Large intestine (tissue), 3 donors: ENCODE measurements at regions not wholly inside any gene's neighbourhood (a gene's known extent, or its start where the extent isn't known, plus 50 kb on each side); places are given as distances from the start of the nearest gene placed in this dataset.

ENCODE experiments used
- DNase-seq, 2 donors: peaks; one replicate each; pipeline versions ENCODE4 v3.0.0 to v3.0.0-alpha.2; 2013
- H3K27ac ChIP-seq: one replicate; pipeline ENCODE4 v1.5.1; 2013; ENCODE audit warnings: low read length
- H3K27me3 ChIP-seq: 2 replicates; pipeline ENCODE4 v1.6.1; 2013; ENCODE audit warnings: low read length; ENCODE audit not compliant: control insufficient read depth, insufficient read depth
- H3K36me3 ChIP-seq: 2 replicates; pipeline ENCODE4 v1.6.1; 2013; ENCODE audit warnings: low read length; ENCODE audit not compliant: control insufficient read depth, insufficient read depth
- H3K4me1 ChIP-seq: one replicate; pipeline ENCODE4 v1.6.1; 2013; ENCODE audit warnings: low read length; ENCODE audit not compliant: control insufficient read depth, insufficient read depth
- H3K4me3 ChIP-seq: one replicate; pipeline ENCODE4 v1.5.1; 2013; ENCODE audit warnings: low read length
- H3K9me3 ChIP-seq: one replicate; pipeline ENCODE4 v1.6.1; 2013; ENCODE audit warnings: mild to moderate bottlenecking, low read depth, low read length, moderate library complexity; ENCODE audit not compliant: control insufficient read depth
- WGBS: methylation state at CpG from one replicate; pipeline ENCODE4 v1.1.5; 2013; ENCODE audit warnings: low lambda C conversion rate; ENCODE audit not compliant: insufficient coverage; 5-methylcytosine and 5-hydroxymethylcytosine counted together

- WGBS: no CpG with 5 or more reads among the region's 1 CpG
- H3K4me1 ChIP-seq: no peaks in the 10 kb centered on the region
- no peaks in the 10 kb centered on the region for H3K36me3 ChIP-seq
- no peaks in the 10 kb centered on the region for H3K27me3 ChIP-seq
- H3K9me3 ChIP-seq: no peaks in the 10 kb centered on the region
- no peak for DNase-seq
- H3K4me3 ChIP-seq: no peak overlapping the region
- no peak overlapping the region for H3K27ac ChIP-seq
Observed at GRCh38 chr13:90696254-90696653, 651.2 kb upstream of the MIR17HG start.

GRCh38 chr13:90696656-90697055, 650.8 kb upstream of the MIR17HG start:
- no peaks in the 10 kb centered on the region for H3K9me3 ChIP-seq
- no peak overlapping the region for H3K27ac ChIP-seq
- no peaks in the 10 kb centered on the region for H3K36me3 ChIP-seq
- no peaks in the 10 kb centered on the region for H3K27me3 ChIP-seq
- DNase-seq: no peak
- no peak overlapping the region for H3K4me3 ChIP-seq
- H3K4me1 ChIP-seq: no peaks in the 10 kb centered on the region
- 90% methylated on average over 2 of the region's 5 CpGs for WGBS

GRCh38 chr13:90700340-90700739, 647.1 kb upstream of the MIR17HG start:
- H3K4me1 ChIP-seq: no peaks in the 10 kb centered on the region
- no peaks in the 10 kb centered on the region for H3K27me3 ChIP-seq
- no peaks in the 10 kb centered on the region for H3K9me3 ChIP-seq
- H3K36me3 ChIP-seq: no peaks in the 10 kb centered on the region
- H3K4me3 ChIP-seq: no peak overlapping the region
- no peak overlapping the region for H3K27ac ChIP-seq
- WGBS: no CpG with 5 or more reads among the region's 1 CpG
- no peak for DNase-seq

- WGBS: no CpG with 5 or more reads among the region's 2 CpGs
Observed at GRCh38 chr13:90701264-90701663, 646.2 kb upstream of the MIR17HG start.

GRCh38 chr13:90702050-90702449, 645.4 kb upstream of the MIR17HG start:
- H3K27ac ChIP-seq: no peak overlapping the region
- no peak overlapping the region for H3K4me3 ChIP-seq
- no peaks in the 10 kb centered on the region for H3K9me3 ChIP-seq
- DNase-seq: no peak
- no peaks in the 10 kb centered on the region for H3K27me3 ChIP-seq
- 36% methylated on average over 3 of the region's 5 CpGs for WGBS
- H3K36me3 ChIP-seq: no peaks in the 10 kb centered on the region
- H3K4me1 ChIP-seq: no peaks in the 10 kb centered on the region

More at GRCh38 chr13:90701264-90701663, 646.2 kb upstream of the MIR17HG start:
- Histone ChIP-seq H3K4me3 (no peak overlapping the region), H3K9me3 (no peaks in the 10 kb centered on the region), H3K36me3 (no peaks in the 10 kb centered on the region), H3K27ac (no peak overlapping the region), H3K27me3 (no peaks in the 10 kb centered on the region), H3K4me1 (no peaks in the 10 kb centered on the region)
- DNase-seq: no peak

GRCh38 chr13:90706631-90707030, 640.9 kb upstream of the MIR17HG start:
- H3K4me1 ChIP-seq: no peaks in the 10 kb centered on the region
- DNase-seq: no peak
- H3K36me3 ChIP-seq: no peaks in the 10 kb centered on the region
- no peaks in the 10 kb centered on the region for H3K27me3 ChIP-seq
- no peak overlapping the region for H3K4me3 ChIP-seq
- H3K9me3 ChIP-seq: no peaks in the 10 kb centered on the region
- H3K27ac ChIP-seq: no peak overlapping the region
- no CpG with 5 or more reads among the region's 4 CpGs for WGBS

GRCh38 chr13:90708128-90708527, 639.4 kb upstream of the MIR17HG start:
- DNase-seq: no peak
- WGBS: no CpG with 5 or more reads among the region's 1 CpG

GRCh38 chr13:90709319-90709718, 638.2 kb upstream of the MIR17HG start:
- no peaks in the 10 kb centered on the region for H3K36me3 ChIP-seq
- H3K9me3 ChIP-seq: no peaks in the 10 kb centered on the region
- no peak for DNase-seq
- no peak overlapping the region for H3K27ac ChIP-seq
- H3K4me3 ChIP-seq: no peak overlapping the region
- no peaks in the 10 kb centered on the region for H3K4me1 ChIP-seq
- WGBS: no CpG with 5 or more reads among the region's 1 CpG
- H3K27me3 ChIP-seq: no peaks in the 10 kb centered on the region

More at GRCh38 chr13:90708128-90708527, 639.4 kb upstream of the MIR17HG start:
- Histone ChIP-seq H3K4me1 (no peaks in the 10 kb centered on the region), H3K9me3 (no peaks in the 10 kb centered on the region), H3K36me3 (no peaks in the 10 kb centered on the region), H3K4me3 (no peak overlapping the region), H3K27me3 (no peaks in the 10 kb centered on the region), H3K27ac (no peak overlapping the region)

GRCh38 chr13:90710164-90710759, 637.2 kb upstream of the MIR17HG start:
- H3K27ac ChIP-seq: no peak overlapping the region
- DNase-seq: no peak
- no peaks in the 10 kb centered on the region for H3K4me1 ChIP-seq
- H3K4me3 ChIP-seq: no peak overlapping the region
- no peaks in the 10 kb centered on the region for H3K27me3 ChIP-seq
- 74% methylated on average over 4 of the region's 5 CpGs for WGBS
- H3K9me3 ChIP-seq: no peaks in the 10 kb centered on the region
- H3K36me3 ChIP-seq: no peaks in the 10 kb centered on the region

- no peaks in the 10 kb centered on the region for H3K9me3 ChIP-seq
- 100% methylated on average over 1 of the region's 4 CpGs for WGBS
Observed at GRCh38 chr13:90713441-90714133, 633.9 kb upstream of the MIR17HG start.

GRCh38 chr13:90715485-90715884, 632.0 kb upstream of the MIR17HG start:
- H3K27me3 ChIP-seq: no peaks in the 10 kb centered on the region
- H3K36me3 ChIP-seq: no peaks in the 10 kb centered on the region
- no peak for DNase-seq
- no peaks in the 10 kb centered on the region for H3K9me3 ChIP-seq
- no peaks in the 10 kb centered on the region for H3K4me1 ChIP-seq
- H3K4me3 ChIP-seq: no peak overlapping the region
- no peak overlapping the region for H3K27ac ChIP-seq
- WGBS: 75% methylated on average over 1 of the region's 1 CpG

More at GRCh38 chr13:90713441-90714133, 633.9 kb upstream of the MIR17HG start:
- DNase-seq: no peak
- Histone ChIP-seq H3K4me1 (no peaks in the 10 kb centered on the region), H3K27ac (no peak overlapping the region), H3K27me3 (no peaks in the 10 kb centered on the region), H3K36me3 (no peaks in the 10 kb centered on the region), H3K4me3 (no peak overlapping the region)
